Natural killer cell treated with Interleukin-12 subunit alpha and Interleukin-12 subunit beta and Interleukin-15 and Interleukin-18, amount 100 ng/mL, for 72 hours (primary cell): ENCODE measurements at regions not wholly inside any gene's neighbourhood (a gene's known extent, or its start where the extent isn't known, plus 50 kb on each side); places are given as distances from the start of the nearest gene placed in this dataset.
"Not testable (repeated sequence)": the region's sequence is repeated elsewhere in the genome, so short reads cannot be mapped to it uniquely, and the experiment has no call there.

ENCODE experiments used
- ATAC-seq, 2 donors: fragments of 150-1000 bp; cut with Tn5 transposase in 1 of 2; sonication (Bioruptor Pico), chemical (Tn5 transposase) in 1 of 2; 2 replicates each; pipeline ENCODE4 v1.10.0; 2021
- DNase-seq: peaks from one replicate; pipeline ENCODE4 v3.0.0; 2022; ENCODE audit warnings: low spot score
- H3K27ac Mint-ChIP-seq, 2 donors: 1 replicate in 1 of 2; 2 replicates in 1 of 2; pipeline ENCODE4 v1.8.0; 2022; ENCODE audit warnings: mixed read lengths in 2 of 2, mild to moderate bottlenecking in 1 of 2, moderate library complexity in 1 of 2
- H3K27me3 Mint-ChIP-seq, 2 donors: 1 replicate in 1 of 2; 2 replicates in 1 of 2; pipeline ENCODE4 v1.8.0; 2022; ENCODE audit warnings: mixed read lengths in 2 of 2
- H3K36me3 Mint-ChIP-seq: one replicate; pipeline ENCODE4 v1.8.0; 2022; ENCODE audit warnings: mixed read lengths
- H3K4me1 Mint-ChIP-seq, 2 donors: 1 replicate in 1 of 2; 2 replicates in 1 of 2; pipeline ENCODE4 v1.8.0; 2022; ENCODE audit warnings: low read depth in 2 of 2, mixed read lengths in 2 of 2, mild to moderate bottlenecking in 1 of 2
- H3K4me3 Mint-ChIP-seq: one replicate; pipeline ENCODE4 v1.8.0; 2022; ENCODE audit warnings: mixed read lengths
- H3K9me3 Mint-ChIP-seq: 2 replicates; pipeline ENCODE4 v1.8.0; 2022; ENCODE audit warnings: mixed read lengths

GRCh38 chr2:226313060-226313459 lies 486.6 kb downstream of the IRS1 start:
- Mint-ChIP-seq H3K4me3 (no peak overlapping the region), H3K9me3 (no peaks in the 10 kb centered on the region), H3K36me3 (no peaks in the 10 kb centered on the region), H3K4me1 (no peaks in the 10 kb centered on the region), H3K27ac (no peak overlapping the region), H3K27me3 (no peaks in the 10 kb centered on the region)
- ATAC-seq (no peak), DNase-seq (no peak)

GRCh38 chr2:226312155-226312554 lies 487.5 kb downstream of the IRS1 start:
- Mint-ChIP-seq H3K27me3 (no peaks in the 10 kb centered on the region), H3K27ac (no peak overlapping the region), H3K9me3 (no peaks in the 10 kb centered on the region), H3K36me3 (no peaks in the 10 kb centered on the region), H3K4me3 (no peak overlapping the region), H3K4me1 (no peaks in the 10 kb centered on the region)
- ATAC-seq (no peak), DNase-seq (no peak)

- DNase-seq, result no peak
- no peak overlapping the region for H3K27ac Mint-ChIP-seq
- no peak for ATAC-seq
Observed at GRCh38 chr2:226310146-226310545, 489.5 kb downstream of the IRS1 start.

DNA sequence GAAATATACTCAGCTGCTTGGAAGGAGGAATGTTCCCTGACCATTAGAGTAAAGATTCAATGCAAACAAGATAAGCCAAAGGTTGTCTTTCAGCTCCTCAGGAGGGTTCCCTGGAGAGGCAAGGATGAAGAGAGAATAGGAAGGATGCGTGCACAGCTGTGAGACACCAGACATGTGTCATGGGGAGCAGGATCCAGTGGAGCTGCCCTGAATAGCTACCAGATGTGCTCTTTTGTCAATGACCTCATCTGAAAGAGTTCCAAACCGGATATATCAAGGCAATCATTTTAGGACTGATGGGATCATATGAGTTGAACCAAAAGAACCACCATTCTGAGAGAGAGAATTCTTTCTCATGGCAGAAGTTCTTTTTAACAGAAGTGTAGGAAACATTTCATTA lies 490.6 kb downstream of the IRS1 start:
- Mint-ChIP-seq H3K27me3 (no peaks in the 10 kb centered on the region), H3K9me3 (no peaks in the 10 kb centered on the region), H3K4me3 (no peak overlapping the region), H3K4me1 (no peaks in the 10 kb centered on the region), H3K27ac (no peak overlapping the region), H3K36me3 (no peaks in the 10 kb centered on the region)
- DNase-seq (no peak), ATAC-seq (no peak)

More at GRCh38 chr2:226310146-226310545, 489.5 kb downstream of the IRS1 start:
- no peak overlapping the region for H3K4me3 Mint-ChIP-seq
- H3K4me1 Mint-ChIP-seq, result no peaks in the 10 kb centered on the region
- H3K36me3 Mint-ChIP-seq, result no peaks in the 10 kb centered on the region
- no peaks in the 10 kb centered on the region for H3K9me3 Mint-ChIP-seq
- no peaks in the 10 kb centered on the region for H3K27me3 Mint-ChIP-seq

DNA sequence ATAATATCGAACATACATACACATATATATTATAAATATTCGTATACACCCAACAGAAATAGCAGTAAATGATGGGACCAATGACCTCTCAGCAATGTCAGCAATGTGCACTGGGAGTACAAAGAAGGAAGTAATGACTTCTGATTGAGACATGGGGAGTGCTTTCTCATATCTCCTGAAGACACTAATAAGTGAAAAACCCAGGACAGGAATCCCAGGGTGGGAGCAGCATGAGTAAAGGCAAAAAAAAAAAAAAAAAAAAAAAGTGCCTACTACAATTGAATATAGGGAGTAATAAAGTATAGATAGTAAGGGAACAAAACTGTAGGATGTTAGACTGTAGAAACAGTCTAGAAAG lies 491.3 kb downstream of the IRS1 start:
- Mint-ChIP-seq H3K27me3 (no peaks in the 10 kb centered on the region), H3K27ac (no peak overlapping the region), H3K4me1 (no peaks in the 10 kb centered on the region), H3K9me3 (no peaks in the 10 kb centered on the region), H3K36me3 (no peaks in the 10 kb centered on the region), H3K4me3 (no peak overlapping the region)
- ATAC-seq, result no peak
- DNase-seq, result no peak

GRCh38 chr2:226307487-226308322 lies 491.9 kb downstream of the IRS1 start:
- H3K9me3 Mint-ChIP-seq, result no peaks in the 10 kb centered on the region
- H3K27me3 Mint-ChIP-seq, result no peaks in the 10 kb centered on the region
- H3K36me3 Mint-ChIP-seq, result no peaks in the 10 kb centered on the region
- no peaks in the 10 kb centered on the region for H3K4me1 Mint-ChIP-seq
- no peak for ATAC-seq
- no peak for DNase-seq
- H3K4me3 Mint-ChIP-seq, result no peak overlapping the region
- H3K27ac Mint-ChIP-seq, result no peak overlapping the region

DNA sequence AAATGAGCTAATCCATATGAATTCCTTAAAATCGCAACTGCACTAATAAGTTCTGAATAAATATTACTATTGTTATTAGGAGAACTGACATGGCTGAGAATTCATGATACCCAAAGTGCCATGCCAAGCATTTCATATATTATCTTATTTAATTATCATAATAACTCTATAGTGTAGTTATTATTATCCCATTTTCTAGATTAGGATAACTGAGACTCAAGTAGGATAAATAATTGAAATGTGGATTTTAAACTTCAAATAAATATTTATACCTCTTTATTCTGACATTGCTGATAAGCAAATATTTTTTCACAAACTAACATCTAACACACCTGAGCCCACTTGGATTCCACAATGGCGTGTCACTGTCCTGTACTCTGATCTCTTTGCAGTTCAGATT lies 492.7 kb downstream of the IRS1 start:
- no peaks in the 10 kb centered on the region for H3K36me3 Mint-ChIP-seq
- no peak overlapping the region for H3K4me3 Mint-ChIP-seq
- H3K27ac Mint-ChIP-seq, result no peak overlapping the region
- no peaks in the 10 kb centered on the region for H3K27me3 Mint-ChIP-seq
- no peak for DNase-seq
- H3K4me1 Mint-ChIP-seq, result no peaks in the 10 kb centered on the region
- ATAC-seq, result no peak
- no peaks in the 10 kb centered on the region for H3K9me3 Mint-ChIP-seq

- Mint-ChIP-seq H3K9me3 (no peaks in the 10 kb centered on the region), H3K4me3 (no peak overlapping the region), H3K36me3 (no peaks in the 10 kb centered on the region), H3K4me1 (no peaks in the 10 kb centered on the region), H3K27ac (no peak overlapping the region), H3K27me3 (no peaks in the 10 kb centered on the region)
- no peak for DNase-seq
- ATAC-seq, result no peak
Observed at GRCh38 chr2:226304308-226304707, 495.3 kb downstream of the IRS1 start.

GRCh38 chr2:226303707-226304106 lies 495.9 kb downstream of the IRS1 start:
- Mint-ChIP-seq H3K4me1 (no peaks in the 10 kb centered on the region), H3K27me3 (no peaks in the 10 kb centered on the region), H3K4me3 (no peak overlapping the region), H3K36me3 (no peaks in the 10 kb centered on the region), H3K27ac (no peak overlapping the region), H3K9me3 (no peaks in the 10 kb centered on the region)
- no peak for ATAC-seq
- DNase-seq, result no peak

- Mint-ChIP-seq H3K9me3 (peaks cover 2% of the 10 kb centered on the region), H3K4me3 (no peak overlapping the region), H3K36me3 (no peaks in the 10 kb centered on the region), H3K27ac (no peak overlapping the region), H3K4me1 (no peaks in the 10 kb centered on the region), H3K27me3 (no peaks in the 10 kb centered on the region)
- ATAC-seq (no peak), DNase-seq (no peak)
Observed at GRCh38 chr2:226300196-226300886, 499.3 kb downstream of the IRS1 start.

DNA sequence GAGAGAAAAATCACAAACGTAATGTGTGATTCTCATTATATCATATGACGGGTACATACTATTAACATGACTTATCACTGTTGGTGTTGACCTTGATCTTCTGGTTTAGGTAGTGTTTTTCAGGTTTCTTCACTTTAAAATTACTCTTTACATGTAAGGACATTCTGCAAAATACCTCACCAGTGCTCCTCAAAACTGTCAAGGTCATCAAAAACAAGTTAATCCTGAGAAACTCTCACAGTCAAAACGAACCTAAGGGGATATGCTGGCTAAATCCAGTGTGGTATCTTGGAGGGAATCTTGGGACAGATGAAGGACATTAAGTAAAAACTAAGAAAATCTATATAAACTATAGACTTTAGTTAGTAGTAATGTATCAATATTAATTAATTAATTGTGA lies 499.8 kb downstream of the IRS1 start:
- no peak overlapping the region for H3K4me3 Mint-ChIP-seq
- H3K36me3 Mint-ChIP-seq, result no peaks in the 10 kb centered on the region
- ATAC-seq (no peak), DNase-seq (no peak)
- no peak overlapping the region for H3K27ac Mint-ChIP-seq
- peaks cover 2% of the 10 kb centered on the region for H3K9me3 Mint-ChIP-seq
- H3K27me3 Mint-ChIP-seq, result no peaks in the 10 kb centered on the region
- H3K4me1 Mint-ChIP-seq, result no peaks in the 10 kb centered on the region

- Mint-ChIP-seq H3K27me3 (no peaks in the 10 kb centered on the region), H3K27ac (no peak overlapping the region), H3K4me3 (no peak overlapping the region), H3K36me3 (no peaks in the 10 kb centered on the region), H3K4me1 (no peaks in the 10 kb centered on the region), H3K9me3 (peaks cover 14% of the 10 kb centered on the region)
- DNase-seq, result no peak
- ATAC-seq, result no peak
Observed at GRCh38 chr2:226295681-226296080, 503.9 kb downstream of the IRS1 start.

DNA sequence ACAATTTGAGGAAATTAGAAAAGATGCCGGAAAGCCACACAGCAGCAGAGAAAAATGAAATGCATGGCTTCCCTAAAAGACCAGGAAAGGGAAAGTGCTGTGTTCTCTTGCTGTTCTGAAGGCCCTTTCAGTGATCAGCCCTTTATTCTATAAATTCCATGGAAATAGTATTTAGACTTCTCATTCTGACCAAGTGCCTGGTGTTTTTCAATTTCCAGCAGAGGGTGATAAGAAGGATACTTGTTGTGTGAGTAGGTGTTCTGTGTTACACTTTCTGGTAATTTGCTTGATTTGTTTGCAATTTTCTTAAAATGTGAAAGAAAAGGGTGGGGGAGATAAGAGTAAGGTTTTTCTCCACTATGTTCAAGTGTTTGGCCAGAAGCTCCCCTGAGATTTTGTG lies 504.5 kb downstream of the IRS1 start:
- Mint-ChIP-seq H3K27me3 (no peaks in the 10 kb centered on the region), H3K36me3 (no peaks in the 10 kb centered on the region), H3K4me1 (no peaks in the 10 kb centered on the region), H3K4me3 (no peak overlapping the region), H3K27ac (no peak overlapping the region), H3K9me3 (peaks cover 14% of the 10 kb centered on the region)
- ATAC-seq (no peak), DNase-seq (no peak)

- H3K36me3 Mint-ChIP-seq, ATAC-seq, H3K27me3 Mint-ChIP-seq, H3K27ac Mint-ChIP-seq, DNase-seq, H3K4me3 Mint-ChIP-seq, H3K4me1 Mint-ChIP-seq: not testable (repeated sequence)
- peaks cover 19% of the 10 kb centered on the region for H3K9me3 Mint-ChIP-seq
Observed at GRCh38 chr2:226291281-226291680, 508.3 kb downstream of the IRS1 start.
